Right lobe of liver (tissue), 4 donors: ENCODE measurements at regions not wholly inside any gene's neighbourhood (a gene's known extent, or its start where the extent isn't known, plus 50 kb on each side); places are given as distances from the start of the nearest gene placed in this dataset.
"Not testable (repeated sequence)": the region's sequence is repeated elsewhere in the genome, so short reads cannot be mapped to it uniquely, and the experiment has no call there.

ENCODE experiments used
- POLR2A ChIP-seq: fragments of 450-650 bp; IDR thresholded peaks from one replicate; pipeline ENCODE4 v1.6.1; 2017; ENCODE audit warnings: antibody characterized with exemption, mild to moderate bottlenecking
- TF ChIP-seq, protein P1 (sequence below), 4 donors: fragments of 200-600 bp in 3 of 4; fragments of 450-650 bp in 1 of 4; IDR thresholded peaks; one replicate each; pipeline versions ENCODE4 v1.5.1 to v1.8.0; 2016 to 2022; ENCODE audit warnings: antibody characterized with exemption in 4 of 4, mild to moderate bottlenecking in 2 of 4
- donor health status: DM: no; HTN: no; CAD: no.
- donor health status: DM: no; HTN: no; CAD: no.
- donor health status: DM: no; HTN: yes; CAD: no.

DNA sequence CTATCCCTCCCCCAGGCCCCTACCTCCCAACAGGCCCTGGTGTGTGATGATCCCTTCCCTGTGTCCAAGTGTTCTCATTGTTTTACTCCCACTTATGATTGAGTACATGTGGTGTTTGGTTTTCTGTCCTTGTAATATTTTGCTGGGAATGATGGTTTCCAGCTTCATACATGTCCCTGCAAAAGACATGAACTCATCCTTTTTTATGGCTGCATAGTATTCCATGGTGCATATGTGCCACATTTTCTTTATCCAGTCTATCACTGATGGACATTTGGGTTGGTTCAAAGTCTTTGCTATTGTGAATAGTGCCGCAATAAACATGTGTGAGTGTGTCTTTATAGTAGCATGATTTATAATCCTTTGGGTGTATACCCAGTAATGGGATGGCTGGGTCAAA, 151.7 kb downstream of the VSIG4 start:
- TF ChIP-seq, protein P1, sequence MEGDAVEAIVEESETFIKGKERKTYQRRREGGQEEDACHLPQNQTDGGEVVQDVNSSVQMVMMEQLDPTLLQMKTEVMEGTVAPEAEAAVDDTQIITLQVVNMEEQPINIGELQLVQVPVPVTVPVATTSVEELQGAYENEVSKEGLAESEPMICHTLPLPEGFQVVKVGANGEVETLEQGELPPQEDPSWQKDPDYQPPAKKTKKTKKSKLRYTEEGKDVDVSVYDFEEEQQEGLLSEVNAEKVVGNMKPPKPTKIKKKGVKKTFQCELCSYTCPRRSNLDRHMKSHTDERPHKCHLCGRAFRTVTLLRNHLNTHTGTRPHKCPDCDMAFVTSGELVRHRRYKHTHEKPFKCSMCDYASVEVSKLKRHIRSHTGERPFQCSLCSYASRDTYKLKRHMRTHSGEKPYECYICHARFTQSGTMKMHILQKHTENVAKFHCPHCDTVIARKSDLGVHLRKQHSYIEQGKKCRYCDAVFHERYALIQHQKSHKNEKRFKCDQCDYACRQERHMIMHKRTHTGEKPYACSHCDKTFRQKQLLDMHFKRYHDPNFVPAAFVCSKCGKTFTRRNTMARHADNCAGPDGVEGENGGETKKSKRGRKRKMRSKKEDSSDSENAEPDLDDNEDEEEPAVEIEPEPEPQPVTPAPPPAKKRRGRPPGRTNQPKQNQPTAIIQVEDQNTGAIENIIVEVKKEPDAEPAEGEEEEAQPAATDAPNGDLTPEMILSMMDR (IDR thresholded peaks at IDR 0.05) = not testable (repeated sequence)
- not testable (repeated sequence) for TF ChIP-seq POLR2A
